WTC11 (cell line): ENCODE measurements at regions not wholly inside any gene's neighbourhood (a gene's known extent, or its start where the extent isn't known, plus 50 kb on each side); places are given as distances from the start of the nearest gene placed in this dataset.

ENCODE experiments used
- ATAC-seq: fragments of 200-7000 bp; cut with Tn5 transposase; 2 replicates; pipeline ENCODE4 v1.10.0; 2021; ENCODE audit warnings: mild to moderate bottlenecking, moderate library complexity
- CTCF ChIA-PET: fragments of 300-600 bp; sonication (Branson Sonifier 250); formaldehyde crosslinking; loops from one replicate; lab custom pipeline; 2021; ENCODE audit warnings: antibody characterized with exemption; lab: Charles Lee
- POLR2A ChIA-PET: fragments of 350-600 bp; sonication (Branson Sonifier 250); formaldehyde crosslinking; loops from one replicate; lab custom pipeline; 2021; ENCODE audit warnings: antibody characterized with exemption; lab: Charles Lee
- DNase-seq: peaks from one replicate; pipeline ENCODE4 v3.0.0; 2021; ENCODE audit warnings: low spot score
- H3K27ac Mint-ChIP-seq: 2 replicates; pipeline ENCODE4 v1.8.0; 2021; ENCODE audit warnings: mixed read lengths
- H3K27me3 Mint-ChIP-seq: 2 replicates; pipeline ENCODE4 v1.8.0; 2021; ENCODE audit warnings: low read depth, mild to moderate bottlenecking, moderate library complexity, mixed read lengths
- H3K36me3 Mint-ChIP-seq: 2 replicates; pipeline ENCODE4 v1.8.0; 2021; ENCODE audit warnings: mixed read lengths
- H3K4me1 Mint-ChIP-seq: 2 replicates; pipeline ENCODE4 v1.8.0; 2022; ENCODE audit warnings: mixed read lengths
- H3K4me3 Mint-ChIP-seq: 2 replicates; pipeline ENCODE4 v1.8.0; 2021; ENCODE audit warnings: mild to moderate bottlenecking, moderate library complexity, mixed read lengths
- H3K9me3 Mint-ChIP-seq: 2 replicates; pipeline ENCODE4 v1.8.0; 2021; ENCODE audit warnings: mixed read lengths
- ATF1 ChIP-seq: sonication (generic); formaldehyde crosslinking; IDR thresholded peaks from 2 replicates; pipeline ENCODE4 v1.8.1; 2023; ENCODE audit warnings: mild to moderate bottlenecking, moderate library complexity, missing genetic modification reagents
- ATF2 ChIP-seq: sonication (generic); formaldehyde crosslinking; IDR thresholded peaks from 2 replicates; pipeline ENCODE4 v1.8.1; 2022; ENCODE audit warnings: low read depth, missing genetic modification reagents, borderline replicate concordance
- ATF3 ChIP-seq: sonication (generic); formaldehyde crosslinking; conservative IDR thresholded peaks from 2 replicates; pipeline ENCODE4 v1.8.1; 2022; ENCODE audit warnings: mild to moderate bottlenecking, missing genetic modification reagents
- CDX4 ChIP-seq: fragments of 250-450 bp; sonication (Bioruptor Pico); IDR thresholded peaks from 2 replicates; pipeline ENCODE4 v1.9.0; 2021; ENCODE audit warnings: moderate library complexity, mild to moderate bottlenecking, inconsistent platforms, borderline replicate concordance
- E2F4 ChIP-seq: sonication (generic); formaldehyde crosslinking; IDR thresholded peaks from 2 replicates; pipeline ENCODE4 v1.8.1; 2022; ENCODE audit warnings: low read depth, mild to moderate bottlenecking, moderate library complexity, missing genetic modification reagents, borderline replicate concordance
- ETV6 ChIP-seq: sonication (generic); formaldehyde crosslinking; IDR thresholded peaks from 2 replicates; pipeline ENCODE4 v1.8.1; 2022; ENCODE audit warnings: mild to moderate bottlenecking, missing genetic modification reagents
- FOXK1 ChIP-seq: sonication (generic); formaldehyde crosslinking; IDR thresholded peaks from 2 replicates; pipeline ENCODE4 v1.8.0; 2022; ENCODE audit warnings: mild to moderate bottlenecking, moderate library complexity, missing genetic modification reagents
- FOXP1 ChIP-seq: sonication (generic); formaldehyde crosslinking; IDR thresholded peaks from 2 replicates; pipeline ENCODE4 v1.8.0; 2022; ENCODE audit warnings: missing genetic modification reagents, mild to moderate bottlenecking, moderate library complexity, borderline replicate concordance
- HMGXB4 ChIP-seq: sonication (generic); formaldehyde crosslinking; IDR thresholded peaks from 2 replicates; pipeline ENCODE4 v1.8.1; 2023; ENCODE audit warnings: mild to moderate bottlenecking, moderate library complexity, missing genetic modification reagents
- IRF1 ChIP-seq: sonication (generic); formaldehyde crosslinking; IDR thresholded peaks from 2 replicates; pipeline ENCODE4 v1.8.0; 2023; ENCODE audit warnings: missing genetic modification reagents
- JAZF1 ChIP-seq: fragments of 250-450 bp; sonication (Bioruptor Pico); IDR thresholded peaks from 2 replicates; pipeline ENCODE4 v1.9.0; 2021; ENCODE audit warnings: moderate library complexity, mild to moderate bottlenecking, inconsistent platforms
- MAX ChIP-seq: sonication (generic); formaldehyde crosslinking; IDR thresholded peaks from 2 replicates; pipeline ENCODE4 v1.8.0; 2022; ENCODE audit warnings: mild to moderate bottlenecking, missing genetic modification reagents
- MXD4 ChIP-seq: fragments of 250-450 bp; sonication (Bioruptor Pico); IDR thresholded peaks from 2 replicates; pipeline ENCODE4 v1.8.0; 2021; ENCODE audit warnings: mild to moderate bottlenecking, moderate library complexity, borderline replicate concordance
- MYBL2 ChIP-seq: sonication (generic); formaldehyde crosslinking; IDR thresholded peaks from 2 replicates; pipeline ENCODE4 v1.8.1; 2023; ENCODE audit warnings: mild to moderate bottlenecking, moderate library complexity, missing genetic modification reagents
- NFE2L1 ChIP-seq: sonication (generic); formaldehyde crosslinking; IDR thresholded peaks from 2 replicates; pipeline ENCODE4 v1.8.1; 2023; ENCODE audit warnings: missing genetic modification reagents
- NFYB ChIP-seq: sonication (generic); formaldehyde crosslinking; conservative IDR thresholded peaks from 2 replicates; pipeline ENCODE4 v1.8.0; 2022; ENCODE audit warnings: low read depth, missing genetic modification reagents
- NR2C2 ChIP-seq: sonication (generic); formaldehyde crosslinking; IDR thresholded peaks from 2 replicates; pipeline ENCODE4 v1.8.0; 2022; ENCODE audit warnings: mild to moderate bottlenecking, missing genetic modification reagents
- SMAD3 ChIP-seq: sonication (generic); formaldehyde crosslinking; IDR thresholded peaks from 2 replicates; pipeline ENCODE4 v1.8.0; 2022; ENCODE audit warnings: missing genetic modification reagents, mild to moderate bottlenecking, borderline replicate concordance
- TEAD4 ChIP-seq: sonication (generic); formaldehyde crosslinking; IDR thresholded peaks from 2 replicates; pipeline ENCODE4 v1.8.0; 2022; ENCODE audit warnings: mild to moderate bottlenecking, missing genetic modification reagents
- ZNF138 ChIP-seq: sonication (generic); formaldehyde crosslinking; conservative IDR thresholded peaks from 2 replicates; pipeline ENCODE4 v1.8.1; 2022; ENCODE audit warnings: mild to moderate bottlenecking, moderate library complexity, missing genetic modification reagents
- ZNF219 ChIP-seq: sonication (generic); formaldehyde crosslinking; IDR thresholded peaks from 2 replicates; pipeline ENCODE4 v1.8.0; 2023; ENCODE audit warnings: missing genetic modification reagents, mild to moderate bottlenecking, borderline replicate concordance
- ZNF232 ChIP-seq: sonication (generic); formaldehyde crosslinking; IDR thresholded peaks from 2 replicates; pipeline ENCODE4 v1.8.0; 2022; ENCODE audit warnings: mild to moderate bottlenecking, missing genetic modification reagents
- ZNF263 ChIP-seq: sonication (generic); formaldehyde crosslinking; IDR thresholded peaks from 2 replicates; pipeline ENCODE4 v1.8.1; 2022; ENCODE audit warnings: low read depth, mild to moderate bottlenecking, moderate library complexity, missing genetic modification reagents
- ZNF317 ChIP-seq: sonication (generic); formaldehyde crosslinking; IDR thresholded peaks from 2 replicates; pipeline ENCODE4 v1.8.1; 2023; ENCODE audit warnings: low read depth, mild to moderate bottlenecking, moderate library complexity, missing genetic modification reagents, borderline replicate concordance
- ZNF423 ChIP-seq: fragments of 250-450 bp; sonication (Bioruptor Pico); IDR thresholded peaks from 2 replicates; pipeline ENCODE4 v2.1.2; 2022; ENCODE audit warnings: mild to moderate bottlenecking, moderate library complexity

GRCh38 chr4:138669479-138670315 is 345.9 kb upstream of the NOCT start (continued):
- no peak for TF ChIP-seq HMGXB4 (CRISPR knock-in tag)

- POLR2A ChIA-PET, result no interaction called here
- no peak for DNase-seq
- no peak for ATAC-seq
- Mint-ChIP-seq H3K36me3 (no peaks in the 10 kb centered on the region), H3K4me3 (no peak overlapping the region), H3K9me3 (peaks cover 4% of the 10 kb centered on the region), H3K4me1 (peaks cover 19% of the 10 kb centered on the region), H3K27me3 (peaks cover 11% of the 10 kb centered on the region; the same call in 1 of the 2 replicates), H3K27ac (no peak overlapping the region)
- CTCF ChIA-PET, result no interaction called here
- no peak for TF ChIP-seq FOXK1 (CRISPR knock-in tag)
- no peak for TF ChIP-seq TEAD4
- no peak for TF ChIP-seq ZNF219 (CRISPR knock-in tag)
- no peak for TF ChIP-seq ATF1
- no peak for TF ChIP-seq IRF1
- no peak for TF ChIP-seq ATF3 (CRISPR knock-in tag)
- no peak for TF ChIP-seq CDX4 (CRISPR knock-in tag)
- TF ChIP-seq NFE2L1, result no peak
- TF ChIP-seq MXD4 (CRISPR knock-in tag), result no peak
- no peak for TF ChIP-seq ZNF423 (CRISPR knock-in tag)
- no peak for TF ChIP-seq ZNF317 (CRISPR knock-in tag)
- TF ChIP-seq MAX (CRISPR knock-in tag), result no peak
- TF ChIP-seq ZNF263 (CRISPR knock-in tag), result no peak
- no peak for TF ChIP-seq ZNF232
These were observed 347.3 kb upstream of the NOCT start for GRCh38 chr4:138668309-138668708.

- Mint-ChIP-seq H3K9me3 (peaks cover 4% of the 10 kb centered on the region), H3K4me3 (no peak overlapping the region), H3K36me3 (no peaks in the 10 kb centered on the region), H3K27me3 (peaks cover 8% of the 10 kb centered on the region; the same call in 1 of the 2 replicates), H3K4me1 (peaks cover 8% of the 10 kb centered on the region), H3K27ac (no peak overlapping the region)
- no peak for ATAC-seq
- TF ChIP-seq E2F4 (CRISPR knock-in tag) (no peak), ATF2 (no peak), ATF3 (CRISPR knock-in tag) (no peak), MYBL2 (CRISPR knock-in tag) (no peak), JAZF1 (no peak), SMAD3 (CRISPR knock-in tag) (no peak), HMGXB4 (CRISPR knock-in tag) (no peak), FOXP1 (CRISPR knock-in tag) (no peak), ZNF138 (CRISPR knock-in tag) (no peak), NFYB (CRISPR knock-in tag) (no peak), FOXK1 (CRISPR knock-in tag) (no peak), NR2C2 (CRISPR knock-in tag) (no peak), ETV6 (CRISPR knock-in tag) (no peak)
- ChIA-PET POLR2A (no interaction called here), CTCF (no interaction called here)
- DNase-seq, result no peak
These were observed 349.2 kb upstream of the NOCT start for GRCh38 chr4:138666366-138666765.
